NCI-H69 (cell line): ENCODE measurements at regions not wholly inside any gene's neighbourhood (a gene's known extent, or its start where the extent isn't known, plus 50 kb on each side); places are given as distances from the start of the nearest gene placed in this dataset.

Experiments
- DNase-seq: peaks from one replicate; lab custom pipeline; 2025; lab: John Stamatoyannopoulos, UW

DNA sequence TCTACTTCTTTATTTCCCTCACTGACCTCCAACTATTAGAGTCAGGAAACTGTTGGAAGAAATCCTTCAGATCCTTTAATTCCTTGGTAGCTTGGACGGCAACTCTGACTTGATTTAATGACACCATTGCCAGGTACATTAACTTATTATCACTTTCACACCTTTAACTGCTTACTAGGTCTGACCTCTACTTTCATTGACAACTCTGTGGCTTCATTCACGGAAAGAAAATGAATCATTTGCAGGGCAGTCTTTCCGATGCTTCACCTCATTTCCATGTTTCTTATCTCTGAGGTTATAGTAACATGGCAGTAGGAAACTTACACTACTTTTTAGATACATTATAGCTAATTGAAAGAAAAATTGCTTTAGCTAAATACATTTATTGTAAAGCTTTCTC lies 82.6 kb upstream of the PDGFD start:
- no peak for DNase-seq

DNA sequence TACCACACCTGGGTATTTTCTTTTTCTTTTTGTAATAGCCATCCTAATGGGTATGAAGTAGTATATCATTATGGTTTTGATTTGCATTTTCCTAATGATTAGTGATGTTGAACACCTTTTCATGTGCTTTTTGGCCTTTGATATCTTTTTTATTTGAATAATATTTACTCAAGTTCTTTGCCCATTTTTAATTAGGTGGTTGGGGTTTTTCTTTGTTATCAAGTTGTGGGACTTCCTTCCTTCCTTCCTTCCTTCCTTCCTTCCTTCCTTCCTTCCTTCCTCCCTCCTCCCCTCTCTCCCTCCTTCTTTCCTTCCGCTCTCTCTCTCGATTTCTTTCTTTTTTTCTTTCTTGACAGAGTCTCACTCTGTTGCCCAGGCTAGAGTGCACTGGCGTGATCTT lies 75.0 kb upstream of the PDGFD start:
- no peak for DNase-seq

DNA sequence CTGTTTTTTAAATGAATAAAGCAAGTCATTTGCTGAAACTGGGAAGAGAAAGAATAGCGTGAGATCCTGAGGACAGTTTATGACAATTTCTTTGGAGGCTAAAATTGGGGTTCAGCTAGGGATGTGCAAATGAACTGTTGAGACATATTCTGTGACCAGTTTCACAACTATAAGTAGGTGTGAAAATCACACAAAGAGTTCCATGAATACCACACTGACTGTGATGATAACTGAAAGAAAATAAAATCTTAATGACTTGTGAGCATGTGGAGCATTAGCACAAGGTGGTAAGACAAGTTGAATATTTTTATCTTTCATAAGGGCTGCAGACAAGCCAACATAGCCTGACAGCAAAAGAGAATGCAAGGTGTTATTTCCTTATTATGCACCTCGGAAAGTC lies 61.1 kb upstream of the PDGFD start:
- no peak for DNase-seq

DNA sequence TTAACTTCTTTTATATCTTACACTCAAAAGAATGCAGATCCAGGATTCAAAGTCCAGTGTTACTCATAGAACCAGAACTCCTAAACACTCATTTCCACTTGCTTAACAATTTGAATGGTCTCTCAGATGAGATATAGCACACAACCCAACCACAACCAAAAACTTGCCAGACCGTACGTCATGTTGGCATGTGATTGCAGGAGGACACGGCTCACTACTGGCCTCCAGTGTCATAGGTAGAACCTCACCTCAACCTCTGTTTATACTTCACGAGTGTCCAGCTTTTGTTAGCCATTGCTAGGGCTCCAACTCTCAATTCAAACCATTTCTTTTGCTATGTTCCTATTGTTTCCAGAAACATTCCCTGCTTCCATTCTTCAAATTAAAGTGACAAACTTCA lies 58.5 kb upstream of the PDGFD start:
- no peak for DNase-seq

DNA sequence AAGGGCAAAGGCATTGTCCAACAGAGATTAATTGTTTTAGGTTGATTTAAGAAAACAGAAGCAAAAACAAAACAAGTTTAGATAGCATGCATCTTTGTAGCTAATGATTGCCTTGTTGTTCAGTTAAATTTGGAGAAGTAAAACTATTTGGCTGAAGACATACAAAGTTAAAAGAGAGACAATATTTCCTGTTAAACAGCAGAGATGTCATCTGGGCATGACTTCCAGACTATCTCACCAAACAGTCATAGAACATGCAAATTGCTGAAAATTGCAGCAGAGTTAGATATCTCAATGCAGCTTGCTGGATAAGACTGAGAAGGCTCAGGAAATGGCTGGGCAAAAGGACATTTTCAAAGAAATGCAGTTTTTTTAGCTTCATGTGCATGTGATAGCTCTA lies 57.5 kb upstream of the PDGFD start:
- DNase-seq, result no peak

DNA sequence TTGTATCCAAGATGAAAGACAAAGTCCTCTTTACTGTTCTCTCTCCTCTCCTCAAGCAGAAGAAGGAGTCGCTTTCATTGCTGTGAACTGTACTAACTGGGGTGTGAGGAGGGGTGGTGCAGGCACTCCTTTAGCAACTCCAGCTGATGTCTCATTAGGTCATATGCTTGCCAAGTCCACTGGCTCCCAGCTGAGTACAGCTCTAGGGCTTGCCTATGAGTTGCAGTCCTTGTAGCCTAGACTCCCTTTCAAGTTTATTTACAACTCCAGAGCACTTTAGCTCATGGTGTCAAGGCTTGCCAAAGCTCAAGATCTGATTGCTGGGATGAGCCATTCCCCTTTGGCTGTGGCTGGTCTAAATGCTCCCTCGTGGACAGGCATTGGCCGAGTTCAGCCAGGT lies 55.1 kb upstream of the PDGFD start:
- no peak for DNase-seq

DNA sequence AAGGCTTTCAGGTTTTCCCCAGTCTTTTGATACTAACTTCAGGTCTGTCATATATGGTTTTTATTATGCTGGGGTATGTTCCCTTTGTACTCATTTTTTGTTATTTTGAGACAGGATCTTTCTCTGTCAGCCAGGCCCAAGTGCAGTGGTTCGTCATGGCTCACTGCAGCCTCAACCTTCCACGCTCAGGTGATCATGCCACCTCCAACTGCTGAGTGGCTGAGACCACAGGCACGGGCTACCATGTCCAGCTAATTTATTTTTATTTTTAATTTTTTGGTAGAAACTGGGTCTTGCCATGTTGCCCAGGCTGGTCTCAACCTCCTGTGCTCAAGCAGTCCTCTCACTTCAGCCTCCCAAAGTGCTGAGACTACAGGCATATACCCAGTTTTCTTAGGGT lies 50.6 kb upstream of the PDGFD start:
- DNase-seq, result no peak
